Esophagus (tissue), 2 donors: ENCODE measurements at regions not wholly inside any gene's neighbourhood (a gene's known extent, or its start where the extent isn't known, plus 50 kb on each side); places are given as distances from the start of the nearest gene placed in this dataset.
"Not testable (repeated sequence)": the region's sequence is repeated elsewhere in the genome, so short reads cannot be mapped to it uniquely, and the experiment has no call there.

Experiments
- H3K27ac ChIP-seq, 2 donors: one replicate each; pipeline ENCODE4 v1.5.1; 2013; ENCODE audit warnings: low read depth in 2 of 2, mild to moderate bottlenecking in 2 of 2, inconsistent platforms in 1 of 2, low read length in 1 of 2, moderate library complexity in 1 of 2
- H3K27me3 ChIP-seq, 2 donors: one replicate each; pipeline ENCODE4 v1.6.1; 2013; ENCODE audit warnings: low read length in 2 of 2, control low read depth in 1 of 2, mild to moderate bottlenecking in 1 of 2; ENCODE audit not compliant: insufficient read depth in 2 of 2, control insufficient read depth in 1 of 2
- H3K36me3 ChIP-seq, 2 donors: one replicate each; pipeline ENCODE4 v1.6.1; 2013; ENCODE audit warnings: low read length in 1 of 2; ENCODE audit not compliant: control insufficient read depth in 2 of 2, insufficient read depth in 2 of 2
- H3K4me1 ChIP-seq, 2 donors: one replicate each; pipeline ENCODE4 v1.6.1; 2013; ENCODE audit warnings: low read length in 1 of 2; ENCODE audit not compliant: control insufficient read depth in 2 of 2, insufficient read depth in 2 of 2
- H3K4me3 ChIP-seq, 2 donors: one replicate each; pipeline ENCODE4 v1.5.1; 2013; ENCODE audit warnings: low read length in 2 of 2, mild to moderate bottlenecking in 2 of 2, low read depth in 1 of 2, moderate library complexity in 1 of 2
- H3K9me3 ChIP-seq, 2 donors: one replicate each; pipeline ENCODE4 v1.6.1; 2013; ENCODE audit warnings: mild to moderate bottlenecking in 2 of 2, low read depth in 1 of 2, low read length in 1 of 2, moderate library complexity in 1 of 2; ENCODE audit not compliant: control insufficient read depth in 2 of 2, insufficient read depth in 1 of 2
- WGBS, 2 donors: extraction: QIAGEN DNeasy Blood & Tissue Kit; methylation state at CpG; one replicate each; pipeline ENCODE4 v1.1.7; 2013; 5-methylcytosine and 5-hydroxymethylcytosine counted together
- donor health status: healthy with polysubstance abuse.
- donor health status: Bipolar disorder and iron deficiency.

DNA sequence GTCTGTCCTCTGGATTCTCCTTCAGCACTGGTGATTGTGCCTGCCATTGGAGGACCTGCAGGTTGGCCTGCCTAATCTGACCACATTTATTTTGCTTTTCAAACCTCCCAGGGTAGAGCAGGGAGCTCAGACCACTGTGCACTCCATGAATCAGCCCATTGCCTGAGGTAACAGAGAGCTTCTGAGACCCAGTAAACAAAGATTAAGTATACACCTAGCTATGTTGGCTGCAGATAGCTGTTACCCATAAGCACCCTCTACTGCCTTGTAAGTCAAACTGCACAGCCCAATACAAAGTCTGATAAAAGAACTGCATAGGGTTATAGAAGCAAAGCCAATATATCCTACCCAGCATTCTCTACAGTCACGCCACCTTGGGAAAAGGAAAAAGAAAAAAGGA is 338.7 kb downstream of the HTR1B start:
- WGBS, 2 donors = 89 to 93% methylated on average over 1 of the region's 1 CpG
- Histone ChIP-seq H3K4me1 (no peaks in the 10 kb centered on the region), H3K9me3 (no peaks in the 10 kb centered on the region), H3K27ac (no peak overlapping the region), H3K4me3 (no peak overlapping the region), H3K36me3 (no peaks in the 10 kb centered on the region), H3K27me3 (no peaks in the 10 kb centered on the region)

DNA sequence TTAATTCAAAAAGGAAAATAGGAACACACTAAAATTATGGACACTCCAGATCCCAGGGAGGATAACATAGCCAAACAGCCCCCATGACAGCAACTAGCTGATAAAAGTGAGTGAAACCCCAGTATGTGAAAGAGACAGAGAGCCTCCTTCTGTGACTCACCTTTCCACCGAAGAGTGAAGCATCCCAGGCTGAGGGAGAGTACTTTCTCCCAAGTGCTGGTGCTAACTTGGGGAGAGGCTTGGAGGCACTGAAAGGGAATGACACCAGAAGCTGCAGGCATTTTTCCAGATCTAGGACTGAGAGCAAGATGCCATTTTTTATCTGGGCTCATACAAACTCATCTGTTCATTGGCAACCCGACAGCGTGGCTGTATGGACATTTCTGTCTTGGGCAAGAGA is 339.8 kb downstream of the HTR1B start:
- no peaks in the 10 kb centered on the region for H3K27me3 ChIP-seq
- H3K4me1 ChIP-seq = no peaks in the 10 kb centered on the region
- H3K9me3 ChIP-seq = no peaks in the 10 kb centered on the region
- H3K27ac ChIP-seq = no peak overlapping the region
- H3K36me3 ChIP-seq = no peaks in the 10 kb centered on the region
- no peak overlapping the region for H3K4me3 ChIP-seq
- 90 to 94% methylated on average over 3 of the region's 3 CpGs for WGBS, 2 donors

DNA sequence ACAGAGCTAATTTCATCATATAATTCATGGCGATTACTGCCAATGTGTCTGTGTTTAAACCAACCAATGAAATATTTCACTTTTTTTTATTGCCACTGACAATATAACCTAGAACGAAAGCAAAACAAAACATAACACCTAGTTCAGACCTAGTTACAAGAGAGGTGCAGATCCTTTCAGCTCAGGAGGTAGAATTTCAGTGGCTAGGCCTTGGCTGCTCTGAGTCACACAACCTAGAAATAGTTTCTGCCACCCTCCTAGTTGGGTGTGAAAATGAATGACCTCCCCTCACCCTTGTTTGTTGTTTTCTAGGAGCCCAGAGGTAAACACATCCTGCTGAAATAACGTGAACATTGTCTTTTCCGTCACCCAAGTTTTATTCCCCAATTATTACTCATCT is 356.3 kb downstream of the HTR1B start:
- Histone ChIP-seq H3K36me3 (no peaks in the 10 kb centered on the region), H3K9me3 (no peaks in the 10 kb centered on the region), H3K4me1 (no peaks in the 10 kb centered on the region), H3K4me3 (no peak overlapping the region), H3K27me3 (no peaks in the 10 kb centered on the region), H3K27ac (no peak overlapping the region)
- WGBS, 2 donors = 70 to 75% methylated on average over 4 of the region's 4 CpGs

DNA sequence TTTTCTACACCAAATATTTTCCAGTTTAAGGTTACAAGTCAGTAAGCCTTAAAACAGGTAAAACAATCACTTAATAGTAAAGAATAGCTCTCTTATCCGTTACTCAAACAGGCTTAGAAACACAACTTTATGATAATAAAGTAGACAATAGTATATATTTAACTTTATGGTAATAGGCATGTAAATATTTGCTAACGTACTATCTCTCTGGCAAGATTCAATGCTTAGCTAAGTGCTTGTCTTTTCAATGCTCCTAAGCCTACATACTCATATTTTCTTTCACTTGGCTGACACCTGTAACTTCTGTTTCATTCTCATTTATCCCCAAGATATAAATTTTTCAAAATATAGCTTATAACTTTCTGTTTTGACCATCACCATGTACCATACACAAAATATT is 358.2 kb downstream of the HTR1B start:
- Histone ChIP-seq H3K36me3 (no peaks in the 10 kb centered on the region), H3K9me3 (no peaks in the 10 kb centered on the region), H3K27ac (no peak overlapping the region), H3K4me1 (no peaks in the 10 kb centered on the region), H3K27me3 (no peaks in the 10 kb centered on the region), H3K4me3 (no peak overlapping the region)
- 46 to 58% methylated on average over 2 of the region's 2 CpGs for WGBS, 2 donors

DNA sequence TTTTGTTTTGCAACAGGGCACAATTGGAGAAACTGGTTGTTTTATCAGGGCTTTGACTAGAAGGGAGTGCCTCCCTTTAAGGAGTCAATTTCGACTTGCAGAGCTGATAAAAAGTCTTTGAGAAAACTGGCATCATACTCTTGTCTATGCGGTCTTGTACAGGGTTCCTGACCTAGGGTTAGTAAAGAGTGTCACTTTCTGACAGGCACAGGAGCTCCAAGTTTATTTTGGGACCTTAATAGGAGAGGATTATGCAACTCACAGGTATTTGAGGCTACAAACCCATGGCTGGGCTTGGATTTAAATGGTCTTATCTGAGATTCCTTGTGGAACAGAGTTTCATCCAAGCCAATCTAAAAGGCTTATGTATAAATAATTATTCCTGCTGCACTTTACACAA is 365.4 kb downstream of the HTR1B start:
- no peaks in the 10 kb centered on the region for H3K36me3 ChIP-seq
- no peak overlapping the region for H3K4me3 ChIP-seq
- no peak overlapping the region for H3K27ac ChIP-seq
- no peaks in the 10 kb centered on the region for H3K9me3 ChIP-seq
- 56 to 69% methylated on average over 2 of the region's 2 CpGs for WGBS, 2 donors
- H3K4me1 ChIP-seq = no peaks in the 10 kb centered on the region
- no peaks in the 10 kb centered on the region for H3K27me3 ChIP-seq

DNA sequence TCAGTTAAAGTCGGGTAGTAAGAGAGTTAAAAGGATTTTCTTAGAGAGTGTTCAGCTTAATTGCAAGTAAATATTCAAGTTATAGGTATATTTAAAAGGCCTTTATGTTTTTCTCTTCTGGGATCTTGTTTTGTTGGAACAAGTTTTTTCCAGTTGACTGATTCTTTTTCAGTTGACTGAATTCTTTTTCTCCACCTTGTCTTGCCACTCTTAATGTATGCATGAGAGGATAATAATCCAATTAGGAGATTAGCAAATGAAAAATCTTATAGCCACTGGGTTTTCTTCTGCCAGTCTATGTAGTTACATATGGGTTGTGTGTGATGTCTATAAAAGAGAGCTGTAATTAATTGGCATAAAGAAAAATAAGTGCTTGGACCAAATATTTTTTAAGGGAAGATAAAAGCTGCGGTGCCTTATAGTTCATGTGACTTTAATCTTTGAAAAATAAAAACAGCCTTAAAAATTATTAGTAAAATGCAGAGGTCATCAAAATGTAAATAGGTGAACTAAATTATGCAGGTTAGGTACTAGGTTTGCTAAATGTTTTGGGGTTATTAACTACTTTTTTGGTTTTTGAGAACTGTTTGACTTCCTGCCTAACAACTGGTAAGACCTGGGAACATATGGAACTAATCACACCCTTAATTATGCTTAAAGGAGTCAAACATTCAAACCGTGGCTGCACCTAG is 367.2 kb downstream of the HTR1B start:
- Histone ChIP-seq H3K4me1 (no peaks in the 10 kb centered on the region), H3K27me3 (no peaks in the 10 kb centered on the region), H3K4me3 (no peak overlapping the region), H3K9me3 (no peaks in the 10 kb centered on the region), H3K27ac (no peak overlapping the region), H3K36me3 (no peaks in the 10 kb centered on the region)
- WGBS, 2 donors = 35 to 51% methylated on average over 3 of the region's 3 CpGs

DNA sequence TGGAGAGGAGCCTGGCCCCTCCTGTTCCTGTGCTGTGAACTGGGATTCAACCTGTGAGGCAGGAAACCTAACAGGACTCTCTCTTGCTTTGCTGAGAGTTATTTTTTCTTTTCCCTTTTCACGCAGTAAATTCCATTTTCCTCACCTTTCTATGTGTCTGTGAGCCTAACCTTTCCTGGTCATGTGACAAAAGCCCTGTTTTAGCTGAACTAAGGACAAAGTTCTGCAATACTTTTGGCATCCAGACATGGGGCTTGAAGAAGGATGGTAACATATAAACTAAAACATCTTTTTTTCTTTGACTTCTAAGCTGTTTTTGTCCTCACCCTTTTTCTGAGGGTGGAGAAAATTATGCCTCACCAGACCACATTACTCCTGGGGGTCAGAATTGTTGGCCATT is 368.5 kb downstream of the HTR1B start:
- Histone ChIP-seq H3K4me3 (no peak overlapping the region), H3K27ac (no peak overlapping the region), H3K4me1 (no peaks in the 10 kb centered on the region), H3K27me3 (no peaks in the 10 kb centered on the region), H3K9me3 (no peaks in the 10 kb centered on the region), H3K36me3 (no peaks in the 10 kb centered on the region)
- WGBS, 2 donors = 75 to 81% methylated on average over 1 of the region's 1 CpG

DNA sequence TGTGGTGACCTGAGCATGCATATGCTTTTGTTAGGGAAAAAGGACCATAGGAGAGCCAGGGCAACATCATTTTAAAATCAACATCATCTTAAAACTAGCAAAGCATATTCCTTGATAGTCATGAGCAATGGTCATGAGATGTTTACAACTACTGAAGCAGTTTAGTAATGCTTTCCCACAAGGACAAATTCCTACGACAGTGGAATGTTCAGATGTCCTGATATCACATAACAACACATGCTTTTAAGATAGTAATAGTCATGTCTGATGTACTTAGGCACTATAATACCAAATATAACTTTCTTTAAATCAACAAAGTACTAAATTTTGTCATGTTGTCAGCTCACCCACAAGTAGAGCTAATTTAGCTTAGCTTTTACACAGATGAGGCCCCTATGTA is 370.3 kb downstream of the HTR1B start:
- Histone ChIP-seq H3K27me3 (no peaks in the 10 kb centered on the region), H3K4me3 (no peak overlapping the region), H3K4me1 (no peaks in the 10 kb centered on the region), H3K36me3 (no peaks in the 10 kb centered on the region), H3K27ac (no peak overlapping the region), H3K9me3 (no peaks in the 10 kb centered on the region)
- 72% methylated on average over 1 of the region's 1 CpG for WGBS, 2 donors

DNA sequence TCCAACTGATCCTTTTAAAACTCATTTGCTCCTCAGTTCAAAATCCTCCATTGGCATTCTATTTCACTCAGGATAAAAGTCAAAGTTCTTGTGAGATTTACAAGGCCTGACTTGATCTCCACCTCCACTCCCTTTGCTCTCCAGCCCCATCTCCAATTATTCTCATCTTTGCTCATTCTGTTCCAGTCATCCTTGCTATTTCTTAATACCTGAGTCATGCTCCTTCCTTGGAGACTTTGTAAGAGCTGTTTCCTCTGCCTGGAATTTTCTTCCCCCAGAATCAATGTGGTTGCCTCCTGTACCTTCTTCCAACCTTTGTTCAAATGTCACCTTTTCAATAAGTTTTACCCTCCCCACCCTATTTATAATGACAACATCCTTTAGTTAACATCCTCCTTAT is 373.5 kb downstream of the HTR1B start:
- no peak overlapping the region for H3K27ac ChIP-seq
- H3K9me3 ChIP-seq = no peaks in the 10 kb centered on the region
- no peaks in the 10 kb centered on the region for H3K4me1 ChIP-seq
- H3K27me3 ChIP-seq = no peaks in the 10 kb centered on the region
- no peaks in the 10 kb centered on the region for H3K36me3 ChIP-seq
- H3K4me3 ChIP-seq = no peak overlapping the region

DNA sequence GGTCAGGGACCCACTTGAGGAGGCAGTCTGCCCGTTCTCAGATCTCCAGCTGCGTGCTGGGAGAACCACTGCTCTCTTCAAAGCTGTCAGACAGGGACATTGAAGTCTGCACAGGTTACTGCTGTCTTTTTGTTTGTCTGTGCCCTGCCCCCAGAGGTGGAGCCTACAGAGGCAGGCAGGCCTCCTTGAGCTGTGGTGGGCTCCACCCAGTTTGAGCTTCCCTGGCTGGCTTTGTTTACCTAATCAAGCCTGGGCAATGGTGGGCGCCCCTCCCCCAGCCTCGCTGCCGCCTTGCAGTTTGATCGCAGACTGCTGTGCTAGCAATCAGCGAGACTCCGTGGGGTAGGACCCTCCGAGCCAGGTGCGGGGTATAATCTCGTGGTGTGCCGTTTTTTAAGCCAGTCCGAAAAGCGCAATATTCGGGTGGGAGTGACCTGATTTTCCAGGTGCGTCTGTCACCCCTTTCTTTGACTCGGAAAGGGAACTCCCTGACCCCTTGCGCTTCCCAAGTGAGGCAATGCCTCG is 375.4 kb downstream of the HTR1B start:
- not testable (repeated sequence) for H3K27me3 ChIP-seq, H3K4me1 ChIP-seq, H3K36me3 ChIP-seq, H3K27ac ChIP-seq, H3K9me3 ChIP-seq, H3K4me3 ChIP-seq
- 92 to 93% methylated on average over 16 to 19 of the region's 19 CpGs for WGBS, 2 donors
